AG09319 (cell line): ENCODE measurements at regions not wholly inside any gene's neighbourhood (a gene's known extent, or its start where the extent isn't known, plus 50 kb on each side); places are given as distances from the start of the nearest gene placed in this dataset.

Source experiments
- DNase-seq: peaks from one replicate; pipeline ENCODE4 v3.0.0-alpha.2; 2010; ENCODE audit warnings: low read depth; ENCODE audit errors: extremely low read depth
- CTCF ChIP-seq: IDR thresholded peaks from 2 replicates; pipeline ENCODE4 v1.5.1; 2011; ENCODE audit warnings: low read depth, mild to moderate bottlenecking, inconsistent platforms, low read length, moderate library complexity

- no peak for DNase-seq
- TF ChIP-seq CTCF: no peak
These were observed 173.7 kb upstream of the ZNF507 start for GRCh38 chr19:32171719-32172151.

- TF ChIP-seq CTCF: no peak
- DNase-seq: no peak
These were observed 172.7 kb upstream of the ZNF507 start for GRCh38 chr19:32172566-32173160.

- no peak for TF ChIP-seq CTCF
- DNase-seq: no peak
These were observed 171.6 kb upstream of the ZNF507 start for GRCh38 chr19:32173836-32174235.

- no peak for TF ChIP-seq CTCF
- DNase-seq: no peak
These were observed 170.9 kb upstream of the ZNF507 start for GRCh38 chr19:32174386-32175113.

GRCh38 chr19:32176591-32176990, 168.8 kb upstream of the ZNF507 start:
- no peak for TF ChIP-seq CTCF
- no peak for DNase-seq

- no peak for TF ChIP-seq CTCF
- DNase-seq: no peak
These were observed 167.7 kb upstream of the ZNF507 start for GRCh38 chr19:32177686-32178085.

- no peak for DNase-seq
- no peak for TF ChIP-seq CTCF
These were observed 167.0 kb upstream of the ZNF507 start for GRCh38 chr19:32178401-32178800.
